ENCODE measurements at regions not wholly inside any gene's neighbourhood (a gene's known extent, or its start where the extent isn't known, plus 50 kb on each side); places are given as distances from the start of the nearest gene placed in this dataset.

DNA sequence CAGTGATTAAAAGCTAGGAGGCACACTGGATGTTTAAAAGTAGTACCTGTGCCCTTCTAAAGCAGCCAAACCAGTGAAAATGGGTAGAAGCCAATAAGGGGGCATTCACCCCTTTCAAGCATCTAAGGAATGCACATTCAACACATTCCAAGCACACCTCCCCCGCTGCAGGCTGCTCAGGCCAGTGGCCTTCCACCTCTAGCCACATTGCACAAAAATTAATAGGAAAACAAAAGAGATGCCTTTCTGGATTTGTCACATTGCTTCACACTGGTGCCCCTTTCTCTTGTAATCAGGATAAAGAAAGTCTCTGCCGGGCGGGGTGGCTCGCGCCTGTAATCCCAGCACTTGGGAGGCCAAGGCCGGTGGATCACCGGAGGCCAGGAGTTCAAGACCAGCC, 834.0 kb downstream of the USP25 start:
- TF ChIP-seq, protein P1, sequence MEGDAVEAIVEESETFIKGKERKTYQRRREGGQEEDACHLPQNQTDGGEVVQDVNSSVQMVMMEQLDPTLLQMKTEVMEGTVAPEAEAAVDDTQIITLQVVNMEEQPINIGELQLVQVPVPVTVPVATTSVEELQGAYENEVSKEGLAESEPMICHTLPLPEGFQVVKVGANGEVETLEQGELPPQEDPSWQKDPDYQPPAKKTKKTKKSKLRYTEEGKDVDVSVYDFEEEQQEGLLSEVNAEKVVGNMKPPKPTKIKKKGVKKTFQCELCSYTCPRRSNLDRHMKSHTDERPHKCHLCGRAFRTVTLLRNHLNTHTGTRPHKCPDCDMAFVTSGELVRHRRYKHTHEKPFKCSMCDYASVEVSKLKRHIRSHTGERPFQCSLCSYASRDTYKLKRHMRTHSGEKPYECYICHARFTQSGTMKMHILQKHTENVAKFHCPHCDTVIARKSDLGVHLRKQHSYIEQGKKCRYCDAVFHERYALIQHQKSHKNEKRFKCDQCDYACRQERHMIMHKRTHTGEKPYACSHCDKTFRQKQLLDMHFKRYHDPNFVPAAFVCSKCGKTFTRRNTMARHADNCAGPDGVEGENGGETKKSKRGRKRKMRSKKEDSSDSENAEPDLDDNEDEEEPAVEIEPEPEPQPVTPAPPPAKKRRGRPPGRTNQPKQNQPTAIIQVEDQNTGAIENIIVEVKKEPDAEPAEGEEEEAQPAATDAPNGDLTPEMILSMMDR (IDR thresholded peaks at IDR 0.05) = no peak
- TF ChIP-seq POLR2AphosphoS5 (IDR thresholded peaks at IDR 0.05) = no peak

All from suprapubic skin (tissue), 3 donors.